GM12864 (cell line): ENCODE measurements at regions not wholly inside any gene's neighbourhood (a gene's known extent, or its start where the extent isn't known, plus 50 kb on each side); places are given as distances from the start of the nearest gene placed in this dataset.

ENCODE experiments used
- DNase-seq: peaks from one replicate; pipeline ENCODE4 v3.0.0-alpha.2; 2011; ENCODE audit warnings: low read depth
- H3K4me3 ChIP-seq: 2 replicates; pipeline ENCODE4 v1.5.1; 2011; ENCODE audit warnings: mild to moderate bottlenecking, low read depth, low read length, control low read depth
- CTCF ChIP-seq: IDR thresholded peaks from 2 replicates; pipeline ENCODE4 v1.5.1; 2011; ENCODE audit warnings: low read depth, mild to moderate bottlenecking, moderate library complexity, low read length, control low read depth, inconsistent platforms; ENCODE audit errors: missing control alignments

GRCh38 chr20:22922987-22923386, 112.1 kb upstream of the SSTR4 start:
- TF ChIP-seq CTCF, result no peak
- no peak overlapping the region for H3K4me3 ChIP-seq
- DNase-seq, result no peak

GRCh38 chr20:22924046-22924737, 110.9 kb upstream of the SSTR4 start:
- no peak for DNase-seq
- H3K4me3 ChIP-seq, result no peak overlapping the region
- TF ChIP-seq CTCF, result no peak

GRCh38 chr20:22924949-22925612, 110.0 kb upstream of the SSTR4 start:
- no peak overlapping the region for H3K4me3 ChIP-seq
- no peak for DNase-seq
- TF ChIP-seq CTCF, result no peak

GRCh38 chr20:22925613-22925983, 109.5 kb upstream of the SSTR4 start:
- TF ChIP-seq CTCF, result no peak
- no peak overlapping the region for H3K4me3 ChIP-seq
- no peak for DNase-seq

- no peak overlapping the region for H3K4me3 ChIP-seq
- no peak for DNase-seq
- TF ChIP-seq CTCF, result no peak
These were observed 107.6 kb upstream of the SSTR4 start for GRCh38 chr20:22927537-22927936.

- no peak for DNase-seq
- H3K4me3 ChIP-seq, result no peak overlapping the region
- no peak for TF ChIP-seq CTCF
These were observed 106.4 kb upstream of the SSTR4 start for GRCh38 chr20:22928679-22929078.

GRCh38 chr20:22929661-22930060, 105.5 kb upstream of the SSTR4 start:
- no peak for TF ChIP-seq CTCF
- H3K4me3 ChIP-seq, result no peak overlapping the region
- no peak for DNase-seq
